ENCODE measurements at regions not wholly inside any gene's neighbourhood (a gene's known extent, or its start where the extent isn't known, plus 50 kb on each side); places are given as distances from the start of the nearest gene placed in this dataset.

DNA sequence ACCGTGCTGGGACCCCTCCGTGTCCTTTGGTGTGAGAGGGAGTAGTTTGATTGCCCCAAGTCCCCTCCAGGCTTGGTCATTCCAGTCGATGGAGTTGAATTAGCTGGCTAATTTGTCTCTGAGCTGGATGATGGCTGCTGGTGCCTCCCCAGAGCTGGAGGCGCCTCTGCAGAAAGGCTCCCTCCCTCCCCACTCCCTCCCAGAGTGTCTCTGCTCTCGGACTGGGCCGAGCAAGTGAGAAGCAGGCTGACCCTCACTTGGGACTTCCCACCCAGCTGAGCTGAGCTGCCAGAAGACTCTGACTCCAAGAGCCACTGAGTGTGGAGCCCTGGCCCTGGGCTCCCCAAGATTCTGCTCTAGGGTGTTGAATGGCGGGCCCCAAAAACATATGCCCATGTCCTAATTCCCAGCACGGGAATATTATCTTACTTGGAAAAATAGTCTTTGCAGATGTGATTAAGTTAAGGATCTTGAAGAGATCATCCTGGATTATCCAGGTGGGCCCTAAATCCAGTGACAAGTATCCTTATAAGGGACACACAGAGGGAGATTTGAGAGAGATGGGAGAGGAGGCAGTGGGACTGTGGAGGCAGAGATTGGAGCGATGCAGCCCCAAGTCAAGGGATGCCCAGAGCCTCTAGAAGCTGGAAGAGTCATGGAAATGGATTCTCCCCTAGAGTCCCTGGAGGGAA, 60.7 kb upstream of the TLE3 start:
- DNase-seq (ENCODE audit: low spot score): no peak

DNA sequence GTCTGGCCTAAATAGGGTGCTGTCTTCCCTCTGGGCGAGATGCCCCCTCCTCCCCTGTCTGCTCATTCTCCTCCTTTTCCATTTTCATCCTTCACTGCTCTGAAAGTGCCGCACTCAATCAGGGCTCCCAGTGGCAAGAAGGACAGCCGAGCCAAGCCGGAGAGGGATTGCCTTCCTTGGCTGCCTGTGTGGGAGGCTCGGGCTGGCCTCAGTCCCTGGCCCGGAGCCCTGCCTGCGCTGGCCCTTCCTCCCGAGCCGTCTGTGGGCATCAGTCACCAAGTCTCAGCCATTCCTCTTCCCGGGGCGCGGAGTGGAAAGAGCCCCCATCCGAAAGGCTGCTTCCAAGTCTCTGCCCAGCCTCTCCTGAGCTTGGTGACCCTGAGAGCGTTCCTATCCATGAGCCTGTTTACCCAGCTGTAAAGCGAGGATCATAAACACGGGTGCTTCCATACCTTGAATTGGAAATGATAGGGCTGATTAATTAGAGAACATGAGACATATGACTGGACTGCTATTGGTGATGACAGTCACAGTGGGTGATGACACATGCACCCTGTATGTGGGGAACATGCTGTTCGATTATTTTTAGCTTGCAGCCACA, 59.1 kb upstream of the TLE3 start:
- no peak for DNase-seq (ENCODE audit: low spot score)

DNA sequence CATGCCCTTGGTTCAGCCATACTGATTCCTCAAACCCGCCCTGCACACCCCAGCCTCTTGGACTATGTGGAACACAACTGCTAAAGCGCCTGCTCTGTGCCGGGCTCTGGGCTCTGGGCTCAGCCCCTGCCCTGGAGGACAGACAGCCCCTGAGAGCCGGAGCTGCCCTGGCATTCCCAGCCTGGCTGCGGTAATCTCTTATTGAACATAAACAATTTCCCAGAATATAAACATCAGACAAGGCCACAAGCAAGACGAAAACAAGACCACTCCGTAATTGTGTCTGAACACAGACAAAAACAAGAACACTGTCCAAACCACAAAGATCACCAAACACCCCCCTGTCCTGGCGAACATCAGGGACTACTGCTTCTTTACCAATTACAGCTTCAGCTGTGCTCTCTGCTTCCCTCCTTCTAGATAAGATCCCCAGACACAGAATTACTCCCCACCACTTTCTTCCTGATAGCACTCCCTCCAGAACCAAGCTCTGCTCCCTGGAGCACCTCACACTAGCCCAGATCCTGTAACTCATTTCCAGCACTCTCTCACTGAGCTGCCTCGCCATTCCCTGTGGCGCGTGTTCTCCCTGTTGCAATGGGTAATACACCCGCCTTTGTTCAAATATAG, 57.1 kb upstream of the TLE3 start:
- DNase-seq (ENCODE audit: low spot score): no peak

DNA sequence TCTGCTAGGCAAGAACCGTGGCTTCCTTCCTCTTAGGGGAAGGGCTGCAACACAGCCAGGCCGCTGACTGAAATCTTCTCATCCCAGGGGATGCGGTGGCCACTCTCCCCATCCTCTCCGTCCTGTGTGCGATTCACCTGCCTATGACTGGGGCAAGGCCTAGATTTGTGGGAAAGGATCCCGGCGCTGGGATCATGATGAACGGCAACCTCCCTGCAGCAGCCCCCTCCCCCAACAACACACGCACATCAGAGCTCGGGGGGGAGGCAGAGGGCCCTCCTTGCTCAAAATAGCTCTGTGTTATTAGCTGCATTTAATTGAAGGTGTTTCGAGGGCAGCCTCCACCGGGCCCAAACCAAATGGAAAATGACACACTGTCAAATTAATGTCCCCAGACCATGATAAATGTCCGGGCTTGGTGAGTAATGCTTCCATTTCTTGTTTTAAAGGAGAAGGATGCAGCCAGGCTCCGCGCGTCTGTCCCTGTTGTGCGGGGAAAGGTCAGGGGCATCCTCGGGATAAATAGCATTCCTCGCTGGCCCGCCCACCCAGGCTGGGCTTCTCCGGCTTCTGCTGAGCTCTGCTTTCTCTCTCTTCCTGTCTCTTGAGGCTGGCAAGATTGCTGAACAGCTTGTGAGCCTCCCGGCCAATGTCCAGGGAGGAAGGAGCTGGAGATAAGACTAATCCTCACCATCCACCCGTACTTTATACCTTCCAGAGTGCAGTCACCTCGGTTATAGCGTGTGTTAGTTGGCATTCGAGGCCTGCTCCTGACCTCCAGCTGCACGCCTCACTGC, 56.4 kb upstream of the TLE3 start:
- DNase-seq (ENCODE audit: low spot score): no peak

DNA sequence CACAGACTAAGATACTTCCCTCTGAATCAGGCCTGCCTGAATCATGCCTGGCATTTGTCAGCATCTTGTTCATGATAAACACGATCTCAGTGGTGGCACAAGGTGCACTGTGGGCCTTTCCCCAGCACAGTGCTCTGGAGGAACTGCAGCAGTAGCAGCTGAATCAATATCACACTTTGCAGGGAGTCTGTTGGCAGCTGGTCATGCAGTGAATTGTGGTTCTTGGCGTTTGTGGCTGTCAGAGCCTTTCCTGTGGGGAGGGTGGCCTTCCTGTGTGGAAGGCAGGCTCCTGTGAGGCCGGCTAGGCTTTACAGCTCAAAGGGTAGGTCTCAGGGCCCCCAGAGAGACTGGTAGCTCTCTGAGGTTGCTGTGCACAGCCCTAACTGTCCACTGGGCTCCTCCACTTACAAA, 54.4 kb upstream of the TLE3 start:
- no peak for DNase-seq (ENCODE audit: low spot score)

DNA sequence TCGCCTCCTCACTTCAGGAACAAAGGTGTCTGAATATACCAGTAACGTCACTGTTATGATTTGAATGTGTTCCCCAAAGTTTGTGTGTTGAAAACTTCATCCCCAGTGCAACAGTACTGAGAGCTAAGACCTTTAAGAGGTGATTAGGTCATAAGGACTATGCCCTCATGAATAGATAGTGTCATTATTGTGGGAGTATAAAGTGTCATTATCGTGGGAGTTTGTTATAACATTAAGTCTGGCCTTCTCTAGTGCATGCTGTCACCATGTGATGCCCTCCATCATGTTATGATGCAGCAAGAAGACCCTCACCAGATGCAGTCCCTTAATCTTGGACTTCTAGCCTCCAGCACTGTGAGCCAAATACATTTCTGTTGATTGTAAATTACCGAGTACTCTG, 53.7 kb upstream of the TLE3 start:
- no peak for DNase-seq (ENCODE audit: low spot score)

DNA sequence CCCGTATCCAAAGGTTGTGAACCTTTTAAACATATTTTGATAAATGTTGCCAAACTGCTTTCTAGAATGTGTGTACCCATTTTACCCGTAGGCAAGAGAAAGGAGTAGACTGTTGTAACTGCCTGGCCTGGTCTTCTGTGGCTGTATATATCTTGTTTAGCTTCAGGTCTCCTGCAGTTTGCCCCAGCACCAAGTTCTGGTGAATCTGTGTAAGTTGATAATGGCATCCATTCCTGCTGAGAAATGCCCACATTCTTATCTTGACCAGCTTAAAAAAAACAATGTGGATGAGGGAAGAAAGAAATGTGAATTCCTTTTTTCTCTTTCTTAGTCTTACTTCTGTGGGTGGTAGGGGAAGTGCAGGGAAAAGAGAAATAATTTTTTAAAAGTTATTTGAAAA, 53.3 kb upstream of the TLE3 start:
- DNase-seq (ENCODE audit: low spot score): no peak

DNA sequence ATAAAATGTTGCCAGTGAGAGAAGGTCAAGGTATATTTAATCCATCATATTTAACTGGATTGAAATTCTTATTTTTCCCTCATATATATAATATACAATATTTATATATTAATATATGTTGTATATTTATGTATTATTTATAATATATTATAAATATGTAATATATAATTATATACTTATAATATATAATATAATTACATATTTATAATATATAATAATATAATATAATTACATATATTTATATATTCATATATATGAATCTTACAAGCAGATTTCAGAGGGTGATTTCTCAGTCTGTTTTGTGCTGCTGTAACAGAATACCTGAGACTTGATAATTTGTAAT, 52.7 kb upstream of the TLE3 start:
- DNase-seq (ENCODE audit: low spot score): no peak

DNA sequence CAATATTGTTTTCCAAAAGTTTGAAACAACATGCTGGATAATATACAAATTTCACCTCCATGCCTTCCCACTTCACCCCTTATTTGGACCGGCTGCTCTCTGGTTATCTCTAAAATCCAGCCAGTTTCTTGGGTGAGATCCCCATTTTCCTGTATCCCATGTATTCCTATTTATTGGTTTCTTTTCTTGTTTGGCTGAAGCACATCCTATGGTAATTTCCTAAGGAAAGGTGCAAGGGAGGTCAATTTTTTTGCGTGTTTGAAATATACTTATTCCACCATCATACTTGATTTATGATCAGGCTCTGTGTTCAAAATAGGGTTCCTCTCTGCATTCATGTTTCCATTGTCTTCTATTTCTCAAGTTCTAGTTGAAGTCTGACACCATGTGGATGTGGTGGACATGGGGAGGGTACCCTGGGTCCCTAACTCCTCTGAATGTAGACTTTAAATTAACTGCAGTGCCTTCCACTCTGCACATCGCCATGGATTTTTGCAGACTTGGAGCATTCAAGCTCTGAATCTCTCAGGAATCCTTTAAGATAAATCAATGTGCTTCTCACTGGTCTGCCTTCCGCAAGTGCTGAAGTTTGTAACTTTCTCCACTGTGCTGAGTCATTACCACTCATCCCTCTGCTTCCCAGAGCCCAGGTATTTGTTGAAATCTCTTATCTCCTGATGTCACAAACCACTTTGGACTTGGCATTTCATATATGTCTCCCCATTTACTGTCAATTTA, 52.1 kb upstream of the TLE3 start:
- no peak for DNase-seq (ENCODE audit: low spot score)

DNA sequence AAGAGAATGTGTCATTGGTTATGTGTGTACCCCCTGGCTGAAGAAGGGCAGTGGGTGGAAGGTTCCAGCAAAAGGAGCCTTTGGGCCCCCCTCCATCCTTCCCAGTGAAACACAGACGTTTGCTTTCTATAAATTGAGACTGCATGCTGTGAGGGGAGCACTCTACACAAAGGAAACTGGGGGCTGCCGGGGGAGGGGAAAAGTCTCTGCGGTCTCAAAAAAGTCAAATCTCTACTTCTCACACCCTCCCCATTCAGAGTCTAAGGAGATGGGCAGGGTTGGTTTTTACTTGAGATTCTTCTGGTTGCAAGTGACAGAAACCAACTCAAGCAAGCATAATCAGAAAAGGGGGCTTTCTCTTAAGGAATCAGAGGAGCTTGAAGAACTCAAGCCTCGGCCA, 50.1 kb upstream of the TLE3 start:
- DNase-seq (ENCODE audit: low spot score): no peak

Measured in NAMALWA (cell line).